ENCODE measurements at regions not wholly inside any gene's neighbourhood (a gene's known extent, or its start where the extent isn't known, plus 50 kb on each side); places are given as distances from the start of the nearest gene placed in this dataset.

- TF ChIP-seq, protein P1, sequence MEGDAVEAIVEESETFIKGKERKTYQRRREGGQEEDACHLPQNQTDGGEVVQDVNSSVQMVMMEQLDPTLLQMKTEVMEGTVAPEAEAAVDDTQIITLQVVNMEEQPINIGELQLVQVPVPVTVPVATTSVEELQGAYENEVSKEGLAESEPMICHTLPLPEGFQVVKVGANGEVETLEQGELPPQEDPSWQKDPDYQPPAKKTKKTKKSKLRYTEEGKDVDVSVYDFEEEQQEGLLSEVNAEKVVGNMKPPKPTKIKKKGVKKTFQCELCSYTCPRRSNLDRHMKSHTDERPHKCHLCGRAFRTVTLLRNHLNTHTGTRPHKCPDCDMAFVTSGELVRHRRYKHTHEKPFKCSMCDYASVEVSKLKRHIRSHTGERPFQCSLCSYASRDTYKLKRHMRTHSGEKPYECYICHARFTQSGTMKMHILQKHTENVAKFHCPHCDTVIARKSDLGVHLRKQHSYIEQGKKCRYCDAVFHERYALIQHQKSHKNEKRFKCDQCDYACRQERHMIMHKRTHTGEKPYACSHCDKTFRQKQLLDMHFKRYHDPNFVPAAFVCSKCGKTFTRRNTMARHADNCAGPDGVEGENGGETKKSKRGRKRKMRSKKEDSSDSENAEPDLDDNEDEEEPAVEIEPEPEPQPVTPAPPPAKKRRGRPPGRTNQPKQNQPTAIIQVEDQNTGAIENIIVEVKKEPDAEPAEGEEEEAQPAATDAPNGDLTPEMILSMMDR (conservative IDR thresholded peaks at IDR 0.05; ENCODE audit: low read length): no peak
- no peak for TF ChIP-seq EZH2phosphoT487 (IDR thresholded peaks at IDR 0.05; ENCODE audit: borderline replicate concordance, low read depth, low read length)
Measured at GRCh38 chr5:68995845-68996545, 97.8 kb upstream of the SLC30A5 start.
